ENCODE measurements at regions not wholly inside any gene's neighbourhood (a gene's known extent, or its start where the extent isn't known, plus 50 kb on each side); places are given as distances from the start of the nearest gene placed in this dataset.

- H3K4me1 ChIP-seq = peaks cover 17% of the 10 kb centered on the region
- TF ChIP-seq CTCF (IDR thresholded peaks at IDR 0.05) = no peak
- no peaks in the 10 kb centered on the region for H3K9me3 ChIP-seq (ENCODE audit: control insufficient read depth, low read length)
- no peaks in the 10 kb centered on the region for H3K79me2 ChIP-seq
- H3K4me3 ChIP-seq (ENCODE audit: low read depth, low read length) = no peak overlapping the region
- no peak overlapping the region for H3K9ac ChIP-seq
- H3K4me2 ChIP-seq (ENCODE audit: low read length) = no peak overlapping the region
- no peaks in the 10 kb centered on the region for H3K36me3 ChIP-seq (ENCODE audit: control insufficient read depth, insufficient read depth, low read length)
- peak overlapping the region; percentile 93 for H3K27ac ChIP-seq
- no peaks in the 10 kb centered on the region for H3K27me3 ChIP-seq (ENCODE audit: control insufficient read depth, insufficient read depth, low read length)
- no peak overlapping the region for H2AFZ ChIP-seq
These were observed 298.6 kb downstream of the LMX1A start for GRCh38 chr1:165057956-165058355.

GRCh38 chr1:165056914-165057313 lies 299.6 kb downstream of the LMX1A start:
- Histone ChIP-seq H3K4me1 (peaks cover 18% of the 10 kb centered on the region), H3K4me3 (ENCODE audit: low read depth, low read length) (no peak overlapping the region), H2AFZ (no peak overlapping the region), H3K79me2 (no peaks in the 10 kb centered on the region), H3K27me3 (ENCODE audit: control insufficient read depth, insufficient read depth, low read length) (no peaks in the 10 kb centered on the region), H3K36me3 (ENCODE audit: control insufficient read depth, insufficient read depth, low read length) (no peaks in the 10 kb centered on the region), H3K27ac (peak overlapping the region; percentile 93), H3K9ac (no peak overlapping the region), H3K9me3 (ENCODE audit: control insufficient read depth, low read length) (no peaks in the 10 kb centered on the region), H3K4me2 (ENCODE audit: low read length) (no peak overlapping the region)
- TF ChIP-seq CTCF (IDR thresholded peaks at IDR 0.05) = no peak

GRCh38 chr1:165055581-165055980 lies 300.9 kb downstream of the LMX1A start:
- H3K4me3 ChIP-seq (ENCODE audit: low read depth, low read length) = no peak overlapping the region
- no peak overlapping the region for H3K9ac ChIP-seq
- H3K27me3 ChIP-seq (ENCODE audit: control insufficient read depth, insufficient read depth, low read length) = no peaks in the 10 kb centered on the region
- no peaks in the 10 kb centered on the region for H3K79me2 ChIP-seq
- no peak overlapping the region for H2AFZ ChIP-seq
- H3K9me3 ChIP-seq (ENCODE audit: control insufficient read depth, low read length) = no peaks in the 10 kb centered on the region
- TF ChIP-seq CTCF (IDR thresholded peaks at IDR 0.05) = no peak
- no peaks in the 10 kb centered on the region for H3K36me3 ChIP-seq (ENCODE audit: control insufficient read depth, insufficient read depth, low read length)
- peak overlapping the region; percentile 93 for H3K27ac ChIP-seq
- no peak overlapping the region for H3K4me2 ChIP-seq (ENCODE audit: low read length)
- peaks cover 18% of the 10 kb centered on the region for H3K4me1 ChIP-seq

- no peak overlapping the region for H3K4me3 ChIP-seq (ENCODE audit: low read depth, low read length)
- no peaks in the 10 kb centered on the region for H3K27me3 ChIP-seq (ENCODE audit: control insufficient read depth, insufficient read depth, low read length)
- TF ChIP-seq CTCF (IDR thresholded peaks at IDR 0.05) = no peak
- no peaks in the 10 kb centered on the region for H3K9me3 ChIP-seq (ENCODE audit: control insufficient read depth, low read length)
- H3K36me3 ChIP-seq (ENCODE audit: control insufficient read depth, insufficient read depth, low read length) = no peaks in the 10 kb centered on the region
- peak overlapping the region; percentile 74 for H3K27ac ChIP-seq
- no peak overlapping the region for H3K9ac ChIP-seq
- H3K4me2 ChIP-seq (ENCODE audit: low read length) = no peak overlapping the region
- peaks cover 18% of the 10 kb centered on the region for H3K4me1 ChIP-seq
- H2AFZ ChIP-seq = no peak overlapping the region
- no peaks in the 10 kb centered on the region for H3K79me2 ChIP-seq
These were observed 301.9 kb downstream of the LMX1A start for GRCh38 chr1:165054627-165055026.

GRCh38 chr1:165053351-165053750 lies 303.2 kb downstream of the LMX1A start:
- no peaks in the 10 kb centered on the region for H3K9me3 ChIP-seq (ENCODE audit: control insufficient read depth, low read length)
- H3K4me1 ChIP-seq = peaks cover 18% of the 10 kb centered on the region
- H3K27ac ChIP-seq = peak overlapping the region; percentile 74
- H3K36me3 ChIP-seq (ENCODE audit: control insufficient read depth, insufficient read depth, low read length) = no peaks in the 10 kb centered on the region
- H3K27me3 ChIP-seq (ENCODE audit: control insufficient read depth, insufficient read depth, low read length) = no peaks in the 10 kb centered on the region
- H3K4me2 ChIP-seq (ENCODE audit: low read length) = no peak overlapping the region
- no peak overlapping the region for H3K9ac ChIP-seq
- H3K79me2 ChIP-seq = no peaks in the 10 kb centered on the region
- no peak for TF ChIP-seq CTCF (IDR thresholded peaks at IDR 0.05)
- H3K4me3 ChIP-seq (ENCODE audit: low read depth, low read length) = no peak overlapping the region
- H2AFZ ChIP-seq = no peak overlapping the region
